ENCODE measurements at regions not wholly inside any gene's neighbourhood (a gene's known extent, or its start where the extent isn't known, plus 50 kb on each side); places are given as distances from the start of the nearest gene placed in this dataset.

DNA sequence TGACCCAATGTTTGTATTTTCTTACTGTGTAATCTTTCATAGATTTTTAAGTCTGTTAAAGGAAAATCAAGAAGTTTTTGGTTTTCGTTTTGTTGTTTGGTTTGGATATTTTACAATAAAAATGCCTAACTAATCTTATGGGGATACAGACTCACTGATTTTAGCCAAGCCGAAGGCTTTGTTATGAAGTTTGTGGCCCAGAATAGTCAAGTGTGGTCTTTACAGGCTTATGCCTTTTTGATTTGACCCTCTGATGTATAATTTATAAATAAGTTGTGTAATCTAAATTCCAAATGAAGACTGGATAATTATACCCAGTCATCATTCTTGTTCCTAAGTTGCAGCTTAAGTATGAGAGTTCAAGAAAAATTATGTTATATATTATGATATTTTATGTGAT is 739.3 kb downstream of the ADGRL2 start:
- no peaks in the 10 kb centered on the region for H3K9me3 ChIP-seq
- ATAC-seq (no peak), FAIRE-seq (no peak), DNase-seq (no peak)
- 65 to 77% methylated on average over 2 of the region's 2 CpGs for WGBS, 2 donors
- intact Hi-C loops (cut with DNase I) = no loop called here
- H3K4me3 ChIP-seq = no peak overlapping the region
- H3K27ac ChIP-seq = no peak overlapping the region
- no peaks in the 10 kb centered on the region for H3K27me3 ChIP-seq
- no peaks in the 10 kb centered on the region for H3K4me1 ChIP-seq
- TF ChIP-seq, protein P1, sequence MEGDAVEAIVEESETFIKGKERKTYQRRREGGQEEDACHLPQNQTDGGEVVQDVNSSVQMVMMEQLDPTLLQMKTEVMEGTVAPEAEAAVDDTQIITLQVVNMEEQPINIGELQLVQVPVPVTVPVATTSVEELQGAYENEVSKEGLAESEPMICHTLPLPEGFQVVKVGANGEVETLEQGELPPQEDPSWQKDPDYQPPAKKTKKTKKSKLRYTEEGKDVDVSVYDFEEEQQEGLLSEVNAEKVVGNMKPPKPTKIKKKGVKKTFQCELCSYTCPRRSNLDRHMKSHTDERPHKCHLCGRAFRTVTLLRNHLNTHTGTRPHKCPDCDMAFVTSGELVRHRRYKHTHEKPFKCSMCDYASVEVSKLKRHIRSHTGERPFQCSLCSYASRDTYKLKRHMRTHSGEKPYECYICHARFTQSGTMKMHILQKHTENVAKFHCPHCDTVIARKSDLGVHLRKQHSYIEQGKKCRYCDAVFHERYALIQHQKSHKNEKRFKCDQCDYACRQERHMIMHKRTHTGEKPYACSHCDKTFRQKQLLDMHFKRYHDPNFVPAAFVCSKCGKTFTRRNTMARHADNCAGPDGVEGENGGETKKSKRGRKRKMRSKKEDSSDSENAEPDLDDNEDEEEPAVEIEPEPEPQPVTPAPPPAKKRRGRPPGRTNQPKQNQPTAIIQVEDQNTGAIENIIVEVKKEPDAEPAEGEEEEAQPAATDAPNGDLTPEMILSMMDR (IDR thresholded peaks at IDR 0.05) = no peak
- H3K36me3 ChIP-seq = no peaks in the 10 kb centered on the region

DNA sequence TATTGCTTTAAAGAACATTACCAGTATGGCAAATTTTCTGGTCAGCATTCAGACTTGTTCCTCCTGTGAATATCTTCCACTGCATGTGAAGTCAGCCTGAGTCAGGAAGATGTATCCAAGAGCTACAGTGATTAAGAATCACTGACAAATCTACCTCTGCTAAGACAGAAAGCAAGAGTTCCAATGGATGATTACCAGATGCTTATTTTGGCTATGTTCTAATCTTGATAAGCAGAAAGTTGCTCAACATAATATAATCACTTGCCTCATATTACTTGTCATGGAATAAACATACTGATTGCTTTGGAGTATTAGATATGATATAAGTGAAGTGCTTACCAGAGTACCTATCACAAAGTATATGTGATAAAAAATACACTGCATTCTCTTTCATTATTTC is 738.1 kb downstream of the ADGRL2 start:
- DNase-seq (no peak), ATAC-seq (no peak), FAIRE-seq (no peak)
- Histone ChIP-seq H3K4me1 (no peaks in the 10 kb centered on the region), H3K27ac (no peak overlapping the region), H3K4me3 (no peak overlapping the region), H3K9me3 (no peaks in the 10 kb centered on the region), H3K27me3 (no peaks in the 10 kb centered on the region), H3K36me3 (no peaks in the 10 kb centered on the region)
- intact Hi-C loops (cut with DNase I) = no loop called here
- TF ChIP-seq, protein P1 (IDR thresholded peaks at IDR 0.05) = no peak

DNA sequence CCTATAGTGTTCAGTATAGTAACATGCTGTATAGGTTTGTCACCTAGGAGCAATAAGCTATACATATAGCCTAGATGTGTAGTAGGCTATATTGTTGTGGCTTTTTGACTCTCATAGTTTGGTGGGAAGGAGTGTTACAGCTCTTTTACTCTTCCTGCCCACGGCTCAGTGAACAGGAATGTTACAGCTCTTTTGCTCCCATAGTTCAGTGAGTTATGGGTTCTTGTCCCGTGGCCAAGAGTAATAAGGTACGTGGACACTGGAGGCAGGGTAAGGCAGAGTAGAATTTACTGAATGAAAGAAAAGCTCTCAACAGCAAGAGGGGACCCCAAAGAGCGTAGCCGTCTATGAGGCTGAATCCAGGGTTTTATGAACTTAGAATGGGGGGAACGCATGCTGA is 734.3 kb downstream of the ADGRL2 start:
- Histone ChIP-seq H3K27me3 (no peaks in the 10 kb centered on the region), H3K27ac (no peak overlapping the region), H3K4me1 (no peaks in the 10 kb centered on the region), H3K4me3 (no peak overlapping the region), H3K9me3 (no peaks in the 10 kb centered on the region), H3K36me3 (no peaks in the 10 kb centered on the region)
- TF ChIP-seq, protein P1 (IDR thresholded peaks at IDR 0.05) = no peak
- intact Hi-C loops (cut with DNase I) = no loop called here
- 82 to 94% methylated on average over 6 of the region's 6 CpGs for WGBS, 2 donors
- ATAC-seq (no peak), FAIRE-seq (no peak), DNase-seq (no peak)

DNA sequence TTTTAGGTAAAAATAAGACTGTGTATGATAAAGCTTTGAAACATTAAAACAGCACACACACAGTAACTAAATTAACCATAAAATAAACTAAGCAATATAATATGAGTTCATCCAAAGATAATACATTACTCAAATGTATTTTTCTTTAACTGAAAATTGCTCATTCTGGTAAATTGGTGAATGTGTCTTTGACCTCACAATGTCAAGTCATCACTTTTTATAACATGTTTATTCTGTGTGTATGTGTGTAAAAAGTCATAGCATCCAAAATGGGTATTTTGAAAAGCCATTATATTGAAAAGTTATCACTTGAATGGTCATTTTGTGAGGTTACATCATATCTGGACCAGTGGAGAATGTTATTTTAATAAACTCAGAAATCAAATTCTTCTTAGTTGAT is 724.6 kb downstream of the ADGRL2 start:
- FAIRE-seq (no peak), ATAC-seq (no peak), DNase-seq (no peak)
- Histone ChIP-seq H3K4me3 (no peak overlapping the region), H3K9me3 (no peaks in the 10 kb centered on the region), H3K27me3 (no peaks in the 10 kb centered on the region), H3K27ac (no peak overlapping the region), H3K36me3 (no peaks in the 10 kb centered on the region), H3K4me1 (no peaks in the 10 kb centered on the region)
- intact Hi-C loops (cut with DNase I) = no loop called here
- TF ChIP-seq, protein P1 (IDR thresholded peaks at IDR 0.05) = no peak

DNA sequence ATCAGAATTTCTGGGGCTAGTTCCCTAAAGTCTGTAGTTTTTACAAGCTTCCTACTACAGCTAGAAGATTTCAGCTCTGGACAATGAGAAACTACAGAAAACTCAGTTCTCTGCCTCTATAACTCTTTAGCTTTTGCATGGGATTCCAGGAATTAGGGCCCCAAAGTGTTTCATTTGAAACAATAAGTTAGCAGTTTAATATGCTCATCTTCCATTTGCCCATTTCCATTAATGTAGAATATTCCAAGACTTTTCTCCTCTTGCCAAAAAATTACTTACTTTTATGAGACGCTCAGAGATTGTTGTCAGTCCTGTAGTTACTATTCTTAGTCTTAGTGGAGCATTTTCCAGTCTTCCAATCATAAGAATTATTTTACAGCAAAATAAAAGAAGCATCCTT is 719.9 kb downstream of the ADGRL2 start:
- H3K27me3 ChIP-seq = no peaks in the 10 kb centered on the region
- FAIRE-seq (no peak), ATAC-seq (no peak), DNase-seq (no peak)
- no peaks in the 10 kb centered on the region for H3K4me1 ChIP-seq
- intact Hi-C loops (cut with DNase I) = no loop called here
- H3K36me3 ChIP-seq = no peaks in the 10 kb centered on the region
- no peak overlapping the region for H3K27ac ChIP-seq
- WGBS, 2 donors = 60 to 71% methylated on average over 1 of the region's 1 CpG
- TF ChIP-seq, protein P1 (IDR thresholded peaks at IDR 0.05) = no peak
- no peak overlapping the region for H3K4me3 ChIP-seq
- no peaks in the 10 kb centered on the region for H3K9me3 ChIP-seq

Measured in pancreas (tissue), 10 donors.